ENCODE measurements at regions not wholly inside any gene's neighbourhood (a gene's known extent, or its start where the extent isn't known, plus 50 kb on each side); places are given as distances from the start of the nearest gene placed in this dataset.

GRCh38 chr16:85971902-85972638 lies 73.1 kb downstream of the IRF8 start:
- DNase-seq (ENCODE audit: insufficient read length, low spot score): no peak
- FAIRE-seq: no peak

- FAIRE-seq (no peak), DNase-seq (ENCODE audit: insufficient read length, low spot score) (no peak)
These were observed 75.7 kb downstream of the IRF8 start for GRCh38 chr16:85974428-85975375.

- FAIRE-seq: no peak
These were observed 76.6 kb downstream of the IRF8 start for GRCh38 chr16:85975451-85975981.

GRCh38 chr16:85978291-85978775 lies 79.4 kb downstream of the IRF8 start:
- DNase-seq (ENCODE audit: insufficient read length, low spot score): no peak
- FAIRE-seq: no peak

More at GRCh38 chr16:85975451-85975981, 76.6 kb downstream of the IRF8 start:
- DNase-seq (ENCODE audit: insufficient read length, low spot score): no peak

GRCh38 chr16:85978976-85979375 lies 80.0 kb downstream of the IRF8 start:
- FAIRE-seq: no peak
- no peak for DNase-seq (ENCODE audit: insufficient read length, low spot score)

GRCh38 chr16:85979605-85980004 lies 80.6 kb downstream of the IRF8 start:
- FAIRE-seq (no peak), DNase-seq (ENCODE audit: insufficient read length, low spot score) (no peak)

- no peak for FAIRE-seq
- no peak for DNase-seq (ENCODE audit: insufficient read length, low spot score)
These were observed 81.7 kb downstream of the IRF8 start for GRCh38 chr16:85980686-85981085.

- DNase-seq (ENCODE audit: insufficient read length, low spot score) (no peak), FAIRE-seq (peak; percentile 52)
These were observed 83.0 kb downstream of the IRF8 start for GRCh38 chr16:85981826-85982562.

- no peak for FAIRE-seq
- DNase-seq (ENCODE audit: insufficient read length, low spot score): no peak
These were observed 83.6 kb downstream of the IRF8 start for GRCh38 chr16:85982563-85982939.

- no peak for DNase-seq (ENCODE audit: insufficient read length, low spot score)
- FAIRE-seq: peak; percentile 74
These were observed 84.1 kb downstream of the IRF8 start for GRCh38 chr16:85983064-85983463.

GRCh38 chr16:85983606-85984230 lies 84.8 kb downstream of the IRF8 start:
- DNase-seq (ENCODE audit: insufficient read length, low spot score) (no peak), FAIRE-seq (peak; percentile 21)

GRCh38 chr16:85984231-85984880 lies 85.4 kb downstream of the IRF8 start:
- no peak for FAIRE-seq

GRCh38 chr16:85984947-85985451 lies 86.0 kb downstream of the IRF8 start:
- DNase-seq (ENCODE audit: insufficient read length, low spot score) (no peak), FAIRE-seq (peak; percentile 97)

More at GRCh38 chr16:85984231-85984880, 85.4 kb downstream of the IRF8 start:
- DNase-seq (ENCODE audit: insufficient read length, low spot score): no peak

GRCh38 chr16:85986931-85987749 lies 88.2 kb downstream of the IRF8 start:
- no peak for DNase-seq (ENCODE audit: insufficient read length, low spot score)
- FAIRE-seq: no peak

GRCh38 chr16:85987750-85988078 lies 88.8 kb downstream of the IRF8 start:
- FAIRE-seq (no peak), DNase-seq (ENCODE audit: insufficient read length, low spot score) (no peak)

- FAIRE-seq (no peak), DNase-seq (ENCODE audit: insufficient read length, low spot score) (no peak)
These were observed 89.3 kb downstream of the IRF8 start for GRCh38 chr16:85988306-85988705.

- no peak for DNase-seq (ENCODE audit: insufficient read length, low spot score)
- FAIRE-seq: peak; percentile 98
These were observed 89.9 kb downstream of the IRF8 start for GRCh38 chr16:85988723-85989313.

GRCh38 chr16:85989376-85989775 lies 90.4 kb downstream of the IRF8 start:
- FAIRE-seq (no peak), DNase-seq (ENCODE audit: insufficient read length, low spot score) (no peak)
